AG09319 (cell line): ENCODE measurements at regions not wholly inside any gene's neighbourhood (a gene's known extent, or its start where the extent isn't known, plus 50 kb on each side); places are given as distances from the start of the nearest gene placed in this dataset.

Experiments used
- DNase-seq: peaks from one replicate; pipeline ENCODE4 v3.0.0-alpha.2; 2010; ENCODE audit warnings: low read depth; ENCODE audit errors: extremely low read depth
- CTCF ChIP-seq: IDR thresholded peaks from 2 replicates; pipeline ENCODE4 v1.5.1; 2011; ENCODE audit warnings: low read depth, mild to moderate bottlenecking, inconsistent platforms, low read length, moderate library complexity

- no peak for DNase-seq
- TF ChIP-seq CTCF, result no peak
These were observed 298.5 kb upstream of the PCSK5 start for GRCh38 chr9:75591972-75592371.

- no peak for TF ChIP-seq CTCF
These were observed 297.9 kb upstream of the PCSK5 start for GRCh38 chr9:75592586-75592985.

GRCh38 chr9:75593920-75594319 is 296.6 kb upstream of the PCSK5 start:
- no peak for TF ChIP-seq CTCF

More at GRCh38 chr9:75592586-75592985, 297.9 kb upstream of the PCSK5 start:
- DNase-seq, result no peak

GRCh38 chr9:75599126-75599525 is 291.3 kb upstream of the PCSK5 start:
- TF ChIP-seq CTCF, result no peak
- no peak for DNase-seq

More at GRCh38 chr9:75593920-75594319, 296.6 kb upstream of the PCSK5 start:
- no peak for DNase-seq

GRCh38 chr9:75601280-75601679 is 289.2 kb upstream of the PCSK5 start:
- TF ChIP-seq CTCF, result no peak
- DNase-seq, result no peak

- no peak for DNase-seq
- no peak for TF ChIP-seq CTCF
These were observed 288.4 kb upstream of the PCSK5 start for GRCh38 chr9:75602060-75602459.

- TF ChIP-seq CTCF, result no peak
- DNase-seq, result no peak
These were observed 285.8 kb upstream of the PCSK5 start for GRCh38 chr9:75604661-75605060.

GRCh38 chr9:75607521-75607920 is 283.0 kb upstream of the PCSK5 start:
- no peak for DNase-seq
- no peak for TF ChIP-seq CTCF
